GM19023 (cell line): ENCODE measurements at regions not wholly inside any gene's neighbourhood (a gene's known extent, or its start where the extent isn't known, plus 50 kb on each side); places are given as distances from the start of the nearest gene placed in this dataset.

Source experiments
- ATAC-seq: cut with Tn5 transposase; IDR thresholded peaks from one replicate; pipeline ENCODE4 v1.9.1; 2021; ENCODE audit warnings: mild to moderate bottlenecking, moderate library complexity; ENCODE audit not compliant: unreplicated experiment

DNA sequence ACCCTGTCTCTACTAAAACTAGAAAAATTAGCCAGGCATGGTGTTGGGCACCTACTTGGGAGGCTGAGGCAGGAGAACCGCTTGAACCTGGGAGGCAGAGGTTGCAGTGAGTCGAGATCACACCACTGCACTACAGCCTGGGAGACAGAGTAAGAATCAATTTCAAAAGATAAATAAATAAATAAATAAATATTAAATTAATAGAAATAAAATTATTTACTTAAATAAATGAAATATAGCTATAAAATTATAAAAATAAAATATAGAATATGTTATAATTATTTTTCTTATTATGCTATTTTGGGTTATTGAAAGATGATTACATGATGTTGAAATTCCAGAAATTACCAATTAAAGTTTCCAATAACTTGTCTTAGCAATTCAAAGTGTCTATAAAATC is 1029.8 kb upstream of the AGA start:
- no peak for ATAC-seq

DNA sequence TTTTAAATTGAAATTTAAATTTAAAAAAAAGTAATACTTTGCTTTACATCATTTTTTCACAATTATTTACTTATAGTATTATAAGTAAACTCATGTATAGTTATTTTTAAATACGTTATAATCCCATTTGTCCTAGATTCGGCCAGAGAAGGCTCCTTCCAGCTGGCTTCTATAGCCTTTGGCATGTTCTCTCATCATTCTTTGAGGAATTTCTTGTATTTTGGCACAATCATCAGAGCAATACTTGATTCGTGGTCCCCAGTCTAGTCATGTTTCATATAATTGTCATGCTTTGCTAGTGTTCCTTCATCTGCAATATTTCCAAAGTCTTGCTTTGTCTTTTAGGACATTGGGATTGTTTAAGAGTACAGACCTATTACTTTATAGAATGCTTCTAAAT is 1037.9 kb upstream of the AGA start:
- ATAC-seq: no peak

GRCh38 chr4:178480881-178481280 is 1038.6 kb upstream of the AGA start:
- ATAC-seq: no peak

GRCh38 chr4:178481564-178481963 is 1039.3 kb upstream of the AGA start:
- no peak for ATAC-seq

DNA sequence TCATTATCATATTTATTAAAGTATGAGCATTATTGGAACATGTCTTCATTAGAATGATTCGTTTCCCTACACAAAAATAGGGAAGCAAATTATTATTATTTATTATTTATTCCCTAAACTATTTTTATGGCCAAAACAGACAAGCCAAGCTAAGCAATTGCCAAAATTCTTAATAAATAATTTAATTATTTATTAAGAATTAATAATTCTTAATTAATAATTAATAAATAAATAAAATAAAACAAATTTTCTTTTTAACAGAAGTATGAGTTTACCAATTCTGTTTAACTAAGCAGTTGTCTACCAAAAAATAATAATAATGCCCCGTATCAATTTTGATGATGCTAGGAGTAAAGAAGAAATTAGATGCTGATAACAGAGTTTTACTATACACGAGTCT is 1080.8 kb upstream of the AGA start:
- ATAC-seq: no peak

DNA sequence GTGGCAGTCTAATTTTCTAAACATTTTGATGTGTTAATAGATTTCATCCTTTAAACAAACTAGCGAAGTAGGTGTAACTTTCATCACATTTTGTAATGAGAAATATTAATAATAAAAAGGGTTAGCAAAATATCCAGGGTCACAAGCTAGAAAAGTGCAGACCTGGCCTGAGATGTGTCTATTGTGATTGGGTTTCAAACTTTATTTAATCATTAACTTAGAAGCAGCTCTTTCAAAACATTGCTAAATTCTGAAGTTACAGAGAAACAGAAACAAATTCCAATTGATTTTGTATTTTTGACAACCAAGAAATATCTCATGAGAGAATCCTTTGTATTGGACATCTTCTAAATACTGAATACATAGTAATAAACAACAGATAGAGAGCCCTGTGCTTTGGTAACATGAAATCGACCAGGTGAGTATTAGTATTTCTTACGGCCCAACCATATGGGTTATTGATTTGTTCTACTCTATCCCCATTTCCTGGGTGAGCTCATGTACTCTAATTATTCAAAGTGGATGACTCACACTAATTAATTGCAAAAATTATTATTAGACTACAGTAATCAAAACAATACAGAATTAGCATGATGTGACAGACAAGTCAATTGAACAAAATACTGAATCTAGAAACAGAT is 1093.8 kb upstream of the AGA start:
- ATAC-seq: no peak

- no peak for ATAC-seq
Observed at GRCh38 chr4:178553201-178553600, 1111.0 kb upstream of the AGA start.

GRCh38 chr4:178554352-178554751 is 1112.1 kb upstream of the AGA start:
- no peak for ATAC-seq

- no peak for ATAC-seq
Observed at GRCh38 chr4:178556796-178557195, 1114.6 kb upstream of the AGA start.

GRCh38 chr4:178577933-178578332 is 1135.7 kb upstream of the AGA start:
- no peak for ATAC-seq

DNA sequence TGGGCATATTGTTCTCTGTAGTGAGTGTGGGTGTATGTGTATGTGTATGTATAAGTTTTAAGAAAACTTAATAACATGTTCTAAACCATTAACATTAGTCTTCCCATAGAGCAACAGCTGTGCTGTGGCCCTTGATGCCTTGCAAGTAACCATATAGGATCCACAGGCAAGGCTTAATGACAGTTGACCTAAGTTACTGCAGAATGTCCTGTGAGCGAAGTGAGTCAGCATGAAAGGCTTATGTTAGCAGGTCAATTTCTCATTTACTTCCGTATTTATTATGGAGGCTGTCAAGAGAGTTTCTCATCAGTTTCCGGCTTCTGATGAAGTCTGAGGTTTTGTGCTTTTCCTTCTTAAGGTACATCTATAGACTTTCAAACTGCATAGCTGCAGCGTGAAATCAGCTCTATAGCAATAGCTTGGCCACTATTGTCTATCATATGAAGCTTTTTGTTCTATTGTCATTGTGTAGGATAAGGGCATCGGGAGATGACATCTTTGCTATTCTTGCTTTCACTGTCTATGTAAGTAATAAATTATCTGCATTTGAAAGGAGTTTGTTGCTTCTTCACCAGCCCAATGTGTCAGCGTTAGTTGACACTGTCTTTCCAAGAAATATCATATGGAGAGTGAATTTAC is 1153.4 kb upstream of the AGA start:
- ATAC-seq: no peak

GRCh38 chr4:178598672-178599071 is 1156.4 kb upstream of the AGA start:
- no peak for ATAC-seq

DNA sequence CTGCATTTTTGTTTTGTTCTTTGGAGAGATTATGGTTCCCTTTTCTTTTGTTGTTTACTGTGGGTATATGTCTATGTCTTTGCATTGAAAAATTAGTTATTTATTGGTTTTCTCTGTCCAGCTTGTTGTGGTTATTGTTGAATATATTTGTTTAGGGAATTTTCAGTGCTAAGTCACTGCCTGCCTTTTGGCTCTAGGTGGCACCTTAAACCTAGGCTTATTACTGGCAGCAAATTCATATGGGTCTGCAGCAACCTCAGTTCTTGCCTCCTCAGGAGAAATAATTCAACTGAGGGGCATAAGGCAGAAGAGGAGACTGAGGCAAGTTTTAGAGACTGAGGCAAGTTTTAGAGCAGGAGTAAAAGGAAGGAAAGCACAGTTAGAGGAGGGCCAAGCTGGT is 1157.3 kb upstream of the AGA start:
- no peak for ATAC-seq

GRCh38 chr4:178602833-178603232 is 1160.6 kb upstream of the AGA start:
- ATAC-seq: no peak

DNA sequence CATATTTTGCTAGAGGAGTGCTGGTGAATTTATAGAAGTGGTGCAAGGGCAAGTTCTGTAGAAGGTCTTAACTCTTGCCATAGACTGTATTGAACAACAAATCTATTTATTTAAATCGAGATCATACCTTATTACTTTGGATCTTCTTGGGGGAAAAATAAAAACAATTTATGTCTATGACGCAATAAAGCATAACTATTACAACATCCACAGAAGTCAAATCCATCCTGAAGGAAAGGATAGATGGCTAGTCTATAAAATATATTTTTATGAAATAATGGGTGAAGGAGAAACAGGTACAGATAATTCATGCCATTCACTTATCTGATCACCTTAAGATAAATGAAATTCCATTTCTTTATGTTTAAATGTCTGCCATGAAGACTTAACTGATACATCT is 1168.8 kb upstream of the AGA start:
- ATAC-seq: no peak

DNA sequence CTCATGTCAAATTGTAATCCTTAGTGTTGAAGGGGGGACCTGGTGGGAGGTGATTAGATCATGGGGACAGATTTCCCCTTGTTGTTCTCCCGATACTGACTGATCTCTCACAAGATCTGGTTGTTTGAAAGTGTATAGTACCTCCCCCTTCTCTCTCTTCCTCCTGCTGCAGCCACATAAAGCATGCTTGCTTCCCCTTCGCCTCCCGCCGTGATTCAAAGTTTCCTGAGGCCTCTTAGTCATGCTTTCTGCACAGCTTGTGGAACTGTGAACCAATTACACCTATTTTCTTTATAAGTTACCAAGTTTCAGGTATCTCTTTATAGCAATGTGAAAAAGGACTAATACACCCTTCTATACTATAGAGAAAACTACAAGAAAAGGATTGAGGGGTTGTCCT is 1170.5 kb upstream of the AGA start:
- ATAC-seq: no peak

- ATAC-seq: no peak
Observed at GRCh38 chr4:178632415-178632814, 1190.2 kb upstream of the AGA start.

GRCh38 chr4:178633263-178633662 is 1191.0 kb upstream of the AGA start:
- no peak for ATAC-seq

- ATAC-seq: no peak
Observed at GRCh38 chr4:178664621-178665020, 1222.4 kb upstream of the AGA start.

GRCh38 chr4:178665916-178666315 is 1223.7 kb upstream of the AGA start:
- no peak for ATAC-seq

DNA sequence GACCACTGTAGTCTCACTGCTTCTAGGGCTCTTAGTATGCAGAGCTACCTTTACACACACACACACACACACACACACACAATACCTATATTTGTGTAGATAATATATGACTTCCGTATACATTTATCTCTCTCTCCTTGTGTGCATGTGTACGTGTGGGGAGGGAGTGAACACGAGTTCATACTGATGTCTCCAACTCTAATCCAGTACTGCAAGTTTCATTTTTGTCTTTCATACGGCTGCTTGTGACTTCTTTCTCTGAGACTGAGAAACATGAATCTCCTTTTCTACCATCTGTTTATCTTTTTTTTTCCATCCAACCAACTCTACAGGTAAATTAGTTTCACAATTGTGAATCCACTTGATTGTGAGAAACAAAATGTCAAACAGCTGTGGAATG is 1229.5 kb upstream of the AGA start:
- ATAC-seq: no peak

GRCh38 chr4:178672512-178672911 is 1230.3 kb upstream of the AGA start:
- no peak for ATAC-seq

DNA sequence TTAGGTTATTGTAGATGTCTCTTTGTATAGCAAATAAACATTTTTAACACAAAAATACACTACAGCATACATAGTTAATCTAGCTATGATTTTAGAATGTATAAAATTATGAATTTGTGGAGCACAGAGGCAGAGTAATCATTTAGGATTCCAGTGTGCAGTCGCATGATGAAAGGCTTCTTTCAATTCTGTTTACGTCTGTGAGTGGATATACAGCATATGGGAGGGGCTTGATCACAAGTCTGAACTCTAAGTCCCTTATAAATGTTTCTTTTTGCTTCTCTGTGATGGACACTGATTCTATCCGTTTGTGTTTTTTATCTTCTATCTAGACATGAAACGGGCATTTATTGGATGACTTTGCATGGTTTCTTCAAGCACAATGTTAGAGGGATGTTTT is 1239.6 kb upstream of the AGA start:
- no peak for ATAC-seq
